ENCODE measurements at regions not wholly inside any gene's neighbourhood (a gene's known extent, or its start where the extent isn't known, plus 50 kb on each side); places are given as distances from the start of the nearest gene placed in this dataset.

DNA sequence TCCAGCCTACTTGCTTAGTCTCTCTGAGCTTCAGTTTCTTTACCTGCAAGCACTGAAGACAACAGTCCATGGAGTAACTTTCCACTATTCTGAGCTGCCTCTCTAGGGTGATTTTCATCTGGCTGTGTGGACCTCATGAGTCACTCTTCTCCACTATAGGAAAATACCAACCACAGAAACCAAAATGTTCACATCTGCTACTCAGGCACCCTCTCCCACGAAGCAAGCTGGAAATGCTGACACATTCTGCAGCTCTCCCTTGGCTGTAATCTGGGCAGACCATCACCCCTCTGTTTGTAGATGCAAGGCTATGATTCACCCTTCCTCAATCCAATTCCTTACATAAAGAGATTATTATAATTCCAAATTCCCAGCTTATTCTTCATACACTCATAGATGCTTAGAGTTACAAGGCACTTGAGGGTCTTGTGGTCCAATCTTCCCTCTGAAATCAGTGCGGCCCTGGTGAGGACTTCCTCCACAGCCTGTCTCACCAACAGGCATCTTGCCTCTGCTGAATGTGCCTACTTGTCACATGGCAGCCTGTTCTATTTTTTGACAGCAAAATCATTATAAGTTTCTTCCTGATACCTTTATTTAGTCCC lies 97.0 kb upstream of the LNX1 start:
- DNase-seq (ENCODE audit: low read depth) = no peak

DNA sequence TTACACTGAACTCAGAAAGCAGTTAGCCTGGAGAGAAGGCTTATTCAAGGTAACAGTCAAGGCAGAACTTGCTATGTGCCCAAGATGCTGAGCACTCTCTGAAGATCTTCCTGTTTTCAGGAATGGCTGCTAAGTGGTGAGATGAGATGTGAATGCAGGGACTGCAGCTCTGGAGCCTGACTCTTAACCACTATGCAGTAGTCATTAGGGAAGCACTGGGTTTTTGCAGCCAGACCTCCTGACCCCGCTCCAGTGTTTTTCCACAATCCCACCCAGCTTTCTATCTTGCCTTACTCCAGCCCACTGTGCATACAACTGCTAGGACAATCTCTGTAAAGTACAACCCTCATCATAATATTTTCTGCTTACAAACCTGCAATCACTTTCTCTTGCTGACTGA lies 95.2 kb upstream of the LNX1 start:
- DNase-seq (ENCODE audit: low read depth) = no peak

DNA sequence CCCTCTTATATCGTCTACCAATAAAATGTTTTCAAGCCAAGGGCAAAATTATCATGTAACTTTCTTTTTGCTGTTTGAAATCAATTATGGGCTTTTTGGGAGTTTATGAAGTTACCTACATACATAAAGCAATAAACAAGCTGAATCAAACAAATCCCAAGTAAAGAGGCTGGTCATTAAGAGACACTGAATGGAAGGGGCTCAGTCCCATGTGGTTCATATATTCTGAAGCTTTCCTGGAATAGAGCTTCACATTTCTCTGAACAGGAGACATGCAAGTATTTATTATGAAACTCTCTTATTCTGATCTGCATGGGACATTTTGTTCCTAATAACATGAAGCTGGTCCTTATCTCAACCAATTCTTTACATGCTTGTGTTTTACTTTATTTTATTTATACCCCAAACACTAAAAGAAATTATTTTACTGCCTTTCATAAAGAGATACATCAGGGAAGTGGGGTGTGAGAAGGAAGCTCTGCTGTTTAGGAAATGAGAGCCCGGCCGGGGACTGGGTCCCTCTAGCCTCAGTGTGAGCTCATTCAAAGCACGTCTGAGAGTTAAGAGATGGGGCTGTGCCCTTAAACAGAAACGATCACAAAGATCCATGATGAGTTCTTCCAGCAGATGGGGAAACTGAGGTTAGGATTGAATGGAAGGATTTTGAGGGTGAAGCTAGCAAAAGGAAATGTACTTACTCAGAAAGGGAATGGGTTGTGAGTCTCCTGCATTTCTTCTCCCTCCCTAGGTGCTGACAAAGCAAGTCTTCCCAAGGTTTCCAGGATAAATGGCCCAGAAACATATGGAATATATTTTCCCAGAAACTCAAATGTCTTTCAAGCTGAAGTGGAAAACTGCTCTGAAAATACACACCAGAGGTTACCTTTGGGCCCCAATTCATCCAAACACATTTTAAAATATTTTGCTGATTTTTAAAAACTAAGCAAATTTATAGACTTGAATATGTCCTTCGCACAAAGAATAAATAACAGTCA lies 93.1 kb upstream of the LNX1 start:
- DNase-seq (ENCODE audit: low read depth) = no peak

DNA sequence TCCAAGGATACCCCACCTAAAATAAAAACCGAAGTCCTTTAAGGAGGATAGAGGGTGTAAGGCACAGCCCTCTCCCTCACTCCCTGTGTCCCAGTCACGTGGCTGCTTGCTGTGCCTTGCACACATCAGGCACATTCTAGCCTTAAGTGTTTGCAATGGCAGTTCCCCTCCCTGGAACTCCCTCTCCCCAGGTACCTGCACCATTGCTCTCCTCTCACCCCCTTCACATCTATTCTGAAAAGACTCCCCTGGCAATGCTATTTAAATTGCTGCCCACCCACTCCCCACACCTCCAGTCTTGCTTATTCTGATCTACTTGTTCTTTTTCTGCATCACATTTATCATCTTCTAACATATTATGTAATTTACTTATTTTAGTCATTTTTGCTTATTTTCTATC lies 91.6 kb upstream of the LNX1 start:
- DNase-seq (ENCODE audit: low read depth) = no peak

DNA sequence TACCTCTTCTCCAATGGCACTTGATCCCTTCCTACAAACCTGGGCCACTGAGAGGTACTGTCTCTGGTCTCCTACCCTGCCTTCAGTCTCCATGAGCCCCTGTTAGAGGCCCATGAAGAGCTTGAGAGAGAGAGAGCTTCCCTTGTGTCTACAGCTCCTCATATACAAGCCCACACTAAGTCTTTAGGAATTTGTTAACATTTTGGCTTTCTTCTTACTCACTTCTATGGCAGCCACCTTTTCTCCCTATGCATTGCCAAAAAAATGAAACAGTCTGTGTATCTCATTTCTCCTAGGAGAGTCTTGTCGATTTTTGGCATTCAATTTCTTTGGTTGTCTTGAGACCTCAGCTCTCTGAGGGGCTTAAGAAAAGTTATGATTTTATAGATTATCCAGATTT lies 90.9 kb upstream of the LNX1 start:
- DNase-seq (ENCODE audit: low read depth) = no peak

DNA sequence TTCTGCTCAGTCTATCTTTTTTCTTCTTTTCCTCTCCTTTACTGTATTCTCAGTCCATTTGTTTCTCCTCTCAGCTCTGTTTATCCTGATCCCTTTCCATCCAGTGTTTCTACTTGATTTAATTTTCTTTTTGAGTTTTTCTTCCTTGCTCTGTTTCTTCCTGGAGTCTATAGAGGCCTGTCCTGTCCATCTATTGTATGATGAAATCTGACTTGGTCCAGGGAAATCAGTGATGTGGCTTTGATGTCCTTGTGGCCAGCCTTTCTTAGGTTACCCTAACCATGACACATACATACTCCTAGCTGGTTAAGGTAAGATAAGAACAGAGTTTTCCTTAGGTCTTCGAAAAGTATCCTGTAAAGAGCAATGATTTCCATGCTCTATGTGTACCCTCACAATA lies 89.3 kb upstream of the LNX1 start:
- no peak for DNase-seq (ENCODE audit: low read depth)

DNA sequence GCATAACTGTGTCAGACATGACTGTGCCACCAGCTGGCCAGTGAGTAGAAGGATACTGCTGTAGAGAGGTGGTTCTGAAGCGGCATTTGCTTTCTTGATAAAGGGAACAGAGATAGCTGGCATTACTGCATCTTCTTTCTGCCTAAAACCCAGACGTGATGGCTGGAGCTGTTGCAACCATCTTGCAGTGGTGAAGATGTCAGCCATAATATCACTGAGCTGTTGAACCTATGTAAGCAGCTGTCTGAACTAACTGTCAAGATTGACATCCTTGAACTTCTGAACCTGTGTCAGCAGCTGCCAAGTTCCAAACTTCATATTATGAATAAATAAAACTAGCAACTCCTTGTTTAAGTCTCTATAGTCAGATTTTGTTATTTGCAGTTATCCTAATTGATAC lies 88.9 kb upstream of the LNX1 start:
- no peak for DNase-seq (ENCODE audit: low read depth)

DNA sequence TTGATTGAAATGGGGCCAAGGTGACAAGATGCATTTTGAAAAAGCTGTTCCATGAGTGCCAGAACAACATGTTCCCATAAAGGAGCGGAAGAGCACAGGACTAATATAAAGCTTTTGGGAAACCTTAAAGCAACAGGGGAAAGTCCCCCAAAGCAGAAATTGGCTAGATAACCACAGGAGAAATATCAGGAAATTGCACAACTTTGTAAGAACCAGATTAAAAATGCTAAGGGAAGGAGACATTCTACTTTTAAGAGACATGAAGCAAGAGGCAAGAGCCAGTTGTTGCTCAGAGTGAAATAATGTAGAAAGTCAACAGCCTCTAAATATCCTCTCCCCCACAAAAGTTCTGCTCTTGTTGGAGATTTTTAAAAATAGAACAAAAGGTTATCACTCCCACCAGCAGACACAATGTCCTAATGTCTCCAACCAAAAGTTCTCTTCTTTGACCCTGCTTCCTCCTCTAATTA lies 85.2 kb upstream of the LNX1 start:
- no peak for DNase-seq (ENCODE audit: low read depth)

DNA sequence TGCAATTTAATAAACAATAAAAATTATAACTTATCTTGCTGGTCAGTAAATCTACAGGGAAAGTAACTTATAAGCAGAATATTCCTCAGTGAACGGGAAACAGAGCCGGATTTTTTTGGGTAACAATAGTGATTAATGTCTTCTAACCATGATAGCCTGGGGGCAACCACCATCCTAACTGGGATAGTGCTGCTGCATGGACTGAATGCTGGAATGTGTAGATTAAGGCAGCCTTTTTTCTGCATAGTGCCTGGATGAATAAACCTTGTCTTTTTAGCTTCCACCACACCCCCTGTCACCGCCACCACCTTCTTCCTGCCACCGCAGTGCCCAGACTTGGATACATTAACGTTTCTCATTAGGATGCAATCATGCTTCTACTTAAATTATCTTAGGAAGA lies 83.6 kb upstream of the LNX1 start:
- no peak for DNase-seq (ENCODE audit: low read depth)

DNA sequence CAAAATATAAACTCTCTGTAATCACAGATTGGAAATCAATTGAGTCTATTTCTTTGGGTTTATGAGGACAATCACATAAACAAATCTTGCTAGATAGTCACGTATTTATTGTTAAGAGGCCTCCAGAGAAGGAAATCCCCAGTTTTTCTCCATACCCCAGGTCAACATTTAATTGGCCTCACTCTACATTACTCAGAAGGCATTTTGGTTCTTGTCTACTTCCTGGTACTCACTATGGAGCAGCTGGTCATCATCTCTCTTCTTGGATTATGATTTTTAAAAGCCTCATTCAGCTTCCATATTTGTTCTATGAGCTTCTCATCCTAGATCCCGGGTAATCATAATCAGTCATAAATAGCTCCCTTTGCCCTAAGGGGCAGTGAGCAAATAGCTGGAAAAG lies 81.6 kb upstream of the LNX1 start:
- no peak for DNase-seq (ENCODE audit: low read depth)

DNA sequence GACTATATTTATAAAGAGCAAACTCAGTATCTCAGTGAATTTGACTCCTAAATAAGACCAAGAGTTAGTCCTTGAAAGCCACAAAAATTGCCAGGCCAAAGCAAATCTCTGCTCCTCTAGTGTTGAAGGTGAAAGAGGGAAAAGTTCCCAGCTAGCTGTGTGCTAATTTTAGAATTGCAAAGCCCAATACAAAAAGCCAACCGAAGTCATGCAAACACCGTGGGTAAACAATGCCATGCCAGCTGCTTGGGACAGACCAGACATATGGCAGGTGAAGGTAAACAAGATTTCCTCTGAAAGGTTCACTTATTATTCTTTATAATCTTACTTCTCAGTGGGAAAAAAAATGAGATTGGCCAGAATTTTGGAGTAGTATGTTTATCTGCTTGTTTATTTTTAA lies 80.5 kb upstream of the LNX1 start:
- no peak for DNase-seq (ENCODE audit: low read depth)

DNA sequence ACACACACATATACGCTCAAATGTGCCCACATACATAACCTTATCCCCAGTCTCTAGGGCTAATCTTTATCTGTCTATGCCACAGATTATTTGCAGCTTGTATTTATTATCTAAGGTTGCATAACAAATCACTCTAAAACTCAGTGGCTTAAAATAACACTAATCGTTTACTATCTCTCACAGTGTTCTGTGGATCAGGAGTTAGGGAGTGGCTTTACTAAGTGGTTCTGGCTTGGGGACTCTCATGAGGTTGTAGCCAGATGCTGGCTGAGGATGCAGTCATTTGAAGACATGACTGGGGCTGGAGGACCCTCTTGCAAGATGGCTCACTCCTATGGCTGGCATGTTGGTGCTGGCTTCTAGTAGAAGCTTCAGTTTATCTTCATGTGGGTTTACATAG lies 68.5 kb upstream of the LNX1 start:
- DNase-seq (ENCODE audit: low read depth) = no peak

DNA sequence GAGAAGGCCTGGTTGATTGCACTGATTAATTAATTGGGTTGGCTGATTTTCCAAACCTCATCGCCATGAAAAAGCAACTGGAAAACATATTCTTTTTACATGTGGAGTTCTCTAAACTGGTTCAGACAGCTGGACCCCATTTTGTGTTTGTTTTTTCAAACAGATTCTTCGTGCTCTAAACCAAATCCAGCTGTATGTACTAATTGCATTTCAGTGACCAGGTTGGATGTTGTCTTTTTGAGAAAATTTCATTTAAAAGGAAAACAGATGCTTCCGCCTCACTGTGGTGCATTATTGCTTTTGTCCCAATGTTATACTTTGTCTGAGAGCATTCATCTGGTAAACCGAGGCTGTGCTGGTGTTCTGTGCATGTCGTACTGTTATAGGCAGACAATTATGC lies 67.8 kb upstream of the LNX1 start:
- no peak for DNase-seq (ENCODE audit: low read depth)

DNA sequence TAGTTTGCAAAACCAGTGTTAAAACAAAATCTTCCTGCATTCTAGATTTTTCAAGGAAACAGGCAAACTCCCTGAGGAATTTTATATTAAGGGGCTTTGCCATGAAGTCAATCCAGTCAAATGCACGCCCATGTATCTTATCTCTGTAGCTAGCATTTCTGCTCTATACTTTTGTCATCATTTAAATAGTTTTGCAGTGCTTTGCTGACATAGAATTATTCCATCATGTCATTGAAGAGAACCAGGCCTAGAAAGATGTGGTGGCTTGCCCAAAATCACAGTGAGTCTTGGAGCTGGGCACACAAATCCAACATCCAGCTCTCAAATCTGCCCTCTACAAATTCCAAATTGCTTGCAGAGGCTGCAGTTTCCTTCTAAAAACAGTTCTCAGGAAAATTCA lies 66.7 kb upstream of the LNX1 start:
- no peak for DNase-seq (ENCODE audit: low read depth)

DNA sequence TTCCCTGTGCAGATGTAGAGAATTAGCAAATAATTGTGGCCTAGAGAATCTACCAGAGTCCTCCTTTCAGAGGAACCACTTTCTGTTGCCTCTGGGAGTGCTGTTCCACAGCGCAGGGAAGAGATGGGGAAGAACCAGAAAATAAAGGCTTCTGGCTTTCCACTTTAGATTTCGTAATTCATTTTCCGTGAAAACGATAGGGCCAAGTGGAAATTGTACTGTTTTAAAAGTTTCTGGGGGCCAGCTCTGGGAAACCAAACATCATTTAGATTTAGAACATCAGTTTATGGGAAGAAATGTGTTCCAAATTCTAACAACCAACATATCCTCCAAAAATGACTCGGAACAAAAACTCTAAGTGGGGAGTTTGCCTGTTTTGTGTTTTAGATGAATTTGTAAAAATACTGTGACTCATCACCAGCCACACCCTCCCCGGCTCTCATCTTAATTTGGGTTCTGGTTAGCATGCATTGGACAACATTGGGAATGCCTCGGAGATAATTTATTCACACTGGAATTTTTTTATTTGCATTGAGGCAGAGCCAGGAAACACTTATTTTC lies 65.2 kb upstream of the LNX1 start:
- no peak for DNase-seq (ENCODE audit: low read depth)

DNA sequence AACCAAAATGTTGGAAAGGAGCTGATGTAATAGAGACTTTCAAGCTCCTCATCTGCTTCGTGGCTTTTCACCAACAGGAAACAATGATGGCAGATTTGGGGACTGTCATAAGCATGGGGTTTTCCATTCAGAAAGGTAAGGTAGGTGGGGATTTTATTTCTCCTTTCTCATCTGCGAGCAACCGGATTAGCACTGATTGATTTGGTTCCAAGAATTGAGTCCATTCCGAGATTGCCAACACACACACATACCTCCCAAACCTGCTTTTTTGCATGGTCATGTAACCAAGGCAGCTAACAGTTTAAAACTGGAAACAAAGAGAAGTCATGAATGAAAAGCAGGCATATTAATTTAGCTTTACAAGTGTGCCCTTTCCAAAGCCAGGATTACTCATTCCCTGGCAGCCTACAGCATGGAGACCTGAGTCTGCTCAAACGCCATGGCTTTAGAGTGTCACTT lies 63.0 kb upstream of the LNX1 start:
- DNase-seq (ENCODE audit: low read depth) = no peak

DNA sequence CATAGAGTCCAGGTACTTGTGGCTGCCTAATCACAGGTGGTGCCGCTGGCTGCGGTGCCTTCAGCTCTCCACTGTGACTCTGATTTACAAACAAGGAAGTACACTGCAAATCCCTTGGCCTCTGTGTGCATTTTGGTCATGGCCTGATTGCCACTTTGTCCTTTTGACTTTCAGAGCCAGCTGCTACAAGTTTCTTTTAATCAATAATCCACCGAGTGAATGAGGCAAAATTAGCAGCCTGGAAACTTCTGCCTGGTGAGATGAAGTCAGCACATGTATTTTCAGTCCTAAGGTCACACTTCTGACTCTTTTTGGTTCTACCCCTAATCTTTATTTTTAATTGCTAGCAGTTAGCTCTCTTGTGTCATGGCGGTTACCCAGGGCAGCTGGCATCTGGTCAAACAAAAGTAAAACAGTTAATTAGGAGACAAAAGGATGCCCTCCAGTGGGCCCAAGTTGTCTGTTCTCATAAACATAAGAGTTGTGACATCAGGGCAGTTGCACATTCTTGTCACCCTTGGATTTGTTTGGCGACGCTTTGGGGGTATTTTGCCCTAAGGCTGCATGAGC lies 62.3 kb upstream of the LNX1 start:
- no peak for DNase-seq (ENCODE audit: low read depth)

DNA sequence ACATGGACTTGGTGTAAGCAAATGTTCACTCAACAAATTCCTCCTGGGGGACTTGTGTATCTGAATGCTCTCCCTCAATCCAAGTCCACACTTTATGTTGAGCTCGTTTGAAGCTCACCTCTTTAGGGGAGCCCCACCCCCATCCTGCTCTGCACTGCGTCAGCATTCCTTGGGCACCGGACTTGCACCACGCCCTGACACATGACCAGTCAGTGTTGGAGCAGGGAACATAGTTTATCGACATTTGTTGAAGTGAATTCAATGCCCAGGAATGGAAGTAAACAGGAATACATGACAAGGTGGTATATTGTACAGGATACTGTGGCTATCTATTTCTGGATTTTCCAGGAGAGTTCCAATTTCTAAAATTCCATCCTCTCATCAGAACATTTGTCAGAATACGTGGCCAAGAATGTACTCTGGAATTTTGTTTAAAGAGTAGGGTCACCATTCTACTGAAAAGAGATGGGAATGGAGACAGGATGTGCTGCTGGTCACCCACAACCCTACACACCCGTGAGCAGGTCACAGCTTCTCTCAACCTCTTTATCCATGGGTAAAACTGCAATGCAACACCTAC lies 60.0 kb upstream of the LNX1 start:
- no peak for DNase-seq (ENCODE audit: low read depth)

DNA sequence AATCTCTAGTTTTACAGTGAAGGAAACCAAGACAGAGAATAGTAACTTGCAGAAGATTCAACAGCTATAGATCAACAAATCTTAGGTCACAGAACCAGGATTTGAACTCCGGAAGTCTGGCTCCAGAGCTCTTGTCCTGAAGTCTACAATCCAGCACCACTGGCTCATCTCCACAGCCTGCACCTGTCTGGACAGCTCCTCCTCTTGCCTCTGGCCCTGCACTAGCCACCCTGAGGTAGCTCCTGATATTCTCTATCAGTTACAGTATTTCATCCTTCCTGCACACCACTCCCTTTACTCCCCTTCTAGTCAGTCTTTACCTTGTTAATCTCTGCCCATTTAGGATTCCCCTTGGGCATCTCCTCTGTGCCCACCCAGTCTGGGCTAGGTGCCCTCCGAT lies 58.1 kb upstream of the LNX1 start:
- DNase-seq (ENCODE audit: low read depth) = no peak

DNA sequence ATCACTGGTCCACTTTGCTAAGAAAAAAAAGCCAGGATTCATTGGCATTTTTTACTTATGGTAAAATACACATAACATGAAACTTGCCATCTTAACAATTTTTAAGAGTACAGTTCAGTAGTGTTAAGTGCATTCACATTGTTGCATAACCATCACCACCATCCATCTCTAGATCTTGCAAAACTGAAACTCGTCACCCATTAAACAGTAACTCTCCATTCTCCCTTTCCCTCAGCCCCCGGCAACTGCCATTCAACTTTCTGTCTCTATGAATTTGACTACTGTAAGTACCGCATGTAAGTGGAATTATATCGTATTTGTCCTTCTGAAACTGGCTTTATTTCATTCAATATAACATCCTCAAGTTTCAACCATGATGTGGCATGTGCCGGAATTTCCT lies 56.3 kb upstream of the LNX1 start:
- DNase-seq (ENCODE audit: low read depth) = no peak

DNA sequence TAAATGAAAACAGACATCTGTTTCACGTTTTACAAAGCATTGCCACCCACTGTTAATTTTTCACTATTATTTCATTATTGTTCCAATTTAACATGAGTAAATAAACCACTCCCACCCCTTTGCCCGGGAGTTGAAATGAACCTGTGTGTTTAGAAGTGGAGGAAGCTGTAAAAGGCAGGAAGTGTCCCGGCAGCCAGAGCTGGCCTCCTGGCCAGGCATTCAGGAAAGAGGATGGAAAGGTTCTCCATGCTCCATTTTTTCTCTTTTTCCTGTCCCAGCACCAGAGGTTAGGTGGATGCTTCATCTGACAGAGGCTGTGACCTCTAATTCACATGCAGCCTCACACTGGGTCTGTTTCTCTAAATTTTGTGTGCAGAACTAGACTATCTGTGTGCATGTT lies 55.5 kb upstream of the LNX1 start:
- DNase-seq (ENCODE audit: low read depth) = no peak

DNA sequence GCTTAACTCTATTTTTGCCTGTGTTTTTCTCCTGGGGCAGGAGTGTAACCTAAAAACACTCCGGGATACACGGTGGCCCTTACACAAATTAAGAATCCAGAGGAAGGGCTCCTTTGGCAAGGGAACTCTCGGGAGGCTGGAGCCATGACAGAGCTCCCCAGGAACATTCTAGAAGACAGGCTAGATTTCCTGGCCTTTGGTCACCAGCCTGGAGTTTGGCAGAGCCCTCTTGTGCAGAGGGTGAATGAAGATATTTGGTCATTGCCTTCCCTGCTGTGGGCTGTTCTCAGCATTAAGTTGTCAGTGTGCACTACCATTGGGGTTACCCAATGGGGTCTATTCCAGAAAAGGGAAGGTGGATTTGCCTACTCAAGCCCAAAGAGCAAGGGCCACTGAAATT lies 53.8 kb upstream of the LNX1 start:
- DNase-seq (ENCODE audit: low read depth) = no peak

DNA sequence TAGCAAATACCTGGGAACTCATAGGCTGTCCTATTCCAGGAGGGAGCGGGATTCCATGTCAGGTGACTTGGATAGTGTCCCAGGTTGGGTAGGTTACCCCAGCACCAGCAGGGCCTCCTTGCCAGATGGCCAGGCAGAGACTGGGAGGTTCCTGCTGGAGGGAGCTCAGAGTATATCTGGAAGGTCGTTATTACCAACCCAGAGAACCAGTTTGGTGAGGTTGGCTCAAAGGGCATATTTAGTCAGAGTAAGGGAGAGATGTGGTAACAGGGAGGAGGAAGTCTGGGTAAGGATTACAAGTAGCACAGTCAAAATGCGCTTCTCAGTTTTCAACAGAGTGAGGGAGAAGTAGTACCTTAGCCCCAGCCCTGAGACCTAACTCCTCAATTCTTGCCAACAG lies 53.3 kb upstream of the LNX1 start:
- no peak for DNase-seq (ENCODE audit: low read depth)

Data from stimulated activated CD8-positive, alpha-beta memory T cell treated with anti-CD3 and anti-CD28 coated beads, Interleukin-15, amount 100 ng/mL, for 1 hour (primary cell).